H9 (cell line): ENCODE measurements at regions not wholly inside any gene's neighbourhood (a gene's known extent, or its start where the extent isn't known, plus 50 kb on each side); places are given as distances from the start of the nearest gene placed in this dataset.

Experiments used
- DNase-seq: peaks from one replicate; pipeline ENCODE4 v3.0.0-alpha.2; 2017
- H2AFZ ChIP-seq: one replicate; pipeline ENCODE4 v1.6.1; 2013; ENCODE audit warnings: mild to moderate bottlenecking, low read length, control low read depth, moderate library complexity
- H2AK5ac ChIP-seq: 2 replicates; pipeline ENCODE4 v1.6.1; 2013; ENCODE audit warnings: low read length, control low read depth, mixed read lengths; ENCODE audit not compliant: insufficient read length
- H2BK120ac ChIP-seq: one replicate; pipeline ENCODE4 v1.6.1; 2013; ENCODE audit warnings: low read depth, mild to moderate bottlenecking, low read length, control low read depth, inconsistent platforms; ENCODE audit not compliant: poor library complexity, severe bottlenecking
- H2BK12ac ChIP-seq: 2 replicates; pipeline ENCODE4 v1.6.1; 2013; ENCODE audit warnings: low read length, control low read depth, mixed read lengths, low read depth; ENCODE audit not compliant: insufficient read length
- H2BK15ac ChIP-seq: 2 replicates; pipeline ENCODE4 v1.6.1; 2013; ENCODE audit warnings: low read depth, low read length, control low read depth
- H2BK20ac ChIP-seq: one replicate; pipeline ENCODE4 v1.6.1; 2013; ENCODE audit warnings: low read depth, mild to moderate bottlenecking, low read length, control low read depth, inconsistent platforms; ENCODE audit not compliant: poor library complexity, severe bottlenecking
- H2BK5ac ChIP-seq: 2 replicates; pipeline ENCODE4 v1.6.1; 2013; ENCODE audit warnings: low read length, control low read depth, mixed read lengths; ENCODE audit not compliant: insufficient read length
- H3K14ac ChIP-seq: 2 replicates; pipeline ENCODE4 v1.6.1; 2013; ENCODE audit warnings: low read length, control low read depth; ENCODE audit not compliant: insufficient read depth
- H3K18ac ChIP-seq: 2 replicates; pipeline ENCODE4 v1.6.1; 2013; ENCODE audit warnings: low read depth, mild to moderate bottlenecking, mixed read lengths, low read length, control low read depth; ENCODE audit not compliant: insufficient read length
- H3K23ac ChIP-seq: 2 replicates; pipeline ENCODE4 v1.6.1; 2013; ENCODE audit warnings: low read length, control low read depth, mixed read lengths, low read depth; ENCODE audit not compliant: insufficient read length
- H3K23me2 ChIP-seq: 2 replicates; pipeline ENCODE4 v1.6.1; 2013; ENCODE audit warnings: low read depth, mild to moderate bottlenecking, mixed read lengths, low read length, control low read depth; ENCODE audit not compliant: insufficient read length, poor library complexity, severe bottlenecking
- H3K27ac ChIP-seq: 2 replicates; pipeline ENCODE4 v1.5.1; 2013; ENCODE audit warnings: low read length, control low read depth, mixed read lengths, low read depth; ENCODE audit not compliant: insufficient read length
- H3K27me3 ChIP-seq: 2 replicates; pipeline ENCODE4 v1.6.1; 2013; ENCODE audit warnings: low read length, control low read depth, inconsistent platforms; ENCODE audit not compliant: insufficient read depth
- H3K4ac ChIP-seq: 2 replicates; pipeline ENCODE4 v1.6.1; 2013; ENCODE audit warnings: low read depth, mild to moderate bottlenecking, control low read depth, inconsistent platforms, low read length, moderate library complexity
- H3K4me1 ChIP-seq: 2 replicates; pipeline ENCODE4 v1.6.1; 2013; ENCODE audit warnings: low read length, control low read depth, inconsistent platforms; ENCODE audit not compliant: insufficient read depth
- H3K4me2 ChIP-seq: 2 replicates; pipeline ENCODE4 v1.6.1; 2013; ENCODE audit warnings: low read length, control low read depth, mixed read lengths; ENCODE audit not compliant: insufficient read length, insufficient read depth
- H3K56ac ChIP-seq: 2 replicates; pipeline ENCODE4 v1.6.1; 2013; ENCODE audit warnings: low read depth, mild to moderate bottlenecking, mixed read lengths, low read length, control low read depth; ENCODE audit not compliant: insufficient read length
- H3K79me1 ChIP-seq: 2 replicates; pipeline ENCODE4 v1.6.1; 2013; ENCODE audit warnings: low read depth, mild to moderate bottlenecking, moderate library complexity, low read length, control low read depth, inconsistent platforms; ENCODE audit not compliant: insufficient read depth, poor library complexity, severe bottlenecking
- H3K79me2 ChIP-seq: 2 replicates; pipeline ENCODE4 v1.6.1; 2013; ENCODE audit warnings: low read length, control low read depth, inconsistent platforms; ENCODE audit not compliant: insufficient read depth
- H3K9ac ChIP-seq: 2 replicates; pipeline ENCODE4 v1.6.1; 2013; ENCODE audit warnings: low read length, control low read depth, mixed read lengths; ENCODE audit not compliant: insufficient read length; ENCODE audit errors: extremely low read depth
- H3K9me3 ChIP-seq: one replicate; pipeline ENCODE4 v1.6.1; 2013; ENCODE audit warnings: low read depth, low read length, inconsistent platforms; ENCODE audit not compliant: control insufficient read depth
- H3T11ph ChIP-seq: one replicate; pipeline ENCODE4 v1.6.1; 2013; ENCODE audit warnings: mild to moderate bottlenecking, low read length, control low read depth, inconsistent platforms
- H4K20me1 ChIP-seq: one replicate; pipeline ENCODE4 v1.6.1; 2013; ENCODE audit not compliant: control insufficient read depth, insufficient read length, insufficient read depth
- H4K5ac ChIP-seq: 2 replicates; pipeline ENCODE4 v1.6.1; 2013; ENCODE audit warnings: low read depth, mild to moderate bottlenecking, mixed read lengths, low read length, control low read depth; ENCODE audit not compliant: insufficient read length
- H4K8ac ChIP-seq: replicated peaks from 2 replicates; pipeline ENCODE4 v1.6.1; 2013; ENCODE audit warnings: low read length, control low read depth, mixed read lengths, low read depth; ENCODE audit not compliant: insufficient read length
- H4K91ac ChIP-seq: 2 replicates; pipeline ENCODE4 v1.6.1; 2013; ENCODE audit warnings: low read depth, mild to moderate bottlenecking, moderate library complexity, mixed read lengths, low read length, control low read depth; ENCODE audit not compliant: insufficient read length
- H3K27ac Mint-ChIP-seq, 3 experiments: 2 replicates in 2 of 3; 3 replicates in 1 of 3; pipeline ENCODE4 v1.8.0; 2020 to 2021; ENCODE audit warnings: mixed read lengths in 3 of 3, mild to moderate bottlenecking in 1 of 3, moderate library complexity in 1 of 3
- H3K27me3 Mint-ChIP-seq: 2 replicates; pipeline ENCODE4 v1.8.0; 2021; ENCODE audit warnings: low read depth, mild to moderate bottlenecking, moderate library complexity, mixed read lengths
- H3K36me3 Mint-ChIP-seq, 3 experiments: 2 replicates in 2 of 3; 3 replicates in 1 of 3; pipeline ENCODE4 v1.8.0; 2020 to 2021; ENCODE audit warnings: low read depth in 3 of 3, mixed read lengths in 3 of 3; ENCODE audit not compliant: insufficient read depth in 1 of 3
- H3K4me1 Mint-ChIP-seq, 2 experiments: 2 replicates each; pipeline ENCODE4 v1.8.0; 2020; ENCODE audit warnings: mixed read lengths in 2 of 2
- H3K4me3 Mint-ChIP-seq, 2 experiments: 2 replicates in 1 of 2; 3 replicates in 1 of 2; pipeline ENCODE4 v1.8.0; 2020 to 2021; ENCODE audit warnings: mild to moderate bottlenecking in 2 of 2, mixed read lengths in 2 of 2, moderate library complexity in 1 of 2
- H3K9me3 Mint-ChIP-seq, 2 experiments: 2 replicates in 1 of 2; 3 replicates in 1 of 2; pipeline ENCODE4 v1.8.0; 2020; ENCODE audit warnings: mild to moderate bottlenecking in 2 of 2, mixed read lengths in 2 of 2, moderate library complexity in 1 of 2
- CTCF ChIP-seq: fragments of 200-600 bp; sonication (generic); conservative IDR thresholded peaks from 3 replicates; pipeline ENCODE4 v1.8.0; 2021; ENCODE audit warnings: antibody characterized with exemption, mild to moderate bottlenecking
- WGBS: extraction: QIAGEN DNeasy Blood & Tissue Kit; methylation state at CpG from one replicate; pipeline ENCODE4 v1.1.7; 2013; ENCODE audit warnings: missing lambda C conversion rate, low lambda C conversion rate, mixed read lengths; ENCODE audit not compliant: insufficient read length; ENCODE audit errors: extremely low coverage; 5-methylcytosine and 5-hydroxymethylcytosine counted together

DNA sequence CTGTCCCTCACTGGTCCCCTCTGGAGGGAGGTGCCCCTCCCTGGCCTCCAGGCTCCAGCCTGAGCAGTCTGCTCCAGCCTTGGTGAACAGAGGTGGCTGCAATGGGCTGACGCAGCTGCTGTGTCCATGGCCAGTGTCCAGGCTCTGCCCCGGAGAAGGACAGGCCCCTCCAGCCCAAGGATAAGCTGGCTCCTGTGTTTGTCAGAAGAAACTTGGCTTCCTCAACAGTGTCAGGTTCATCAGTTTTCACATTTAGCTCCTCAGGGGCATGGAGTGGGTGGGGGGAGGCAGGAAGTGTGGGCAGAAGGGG is 402.8 kb downstream of the MATN1 start:
- no peak overlapping the region for H3T11ph ChIP-seq
- H3K27me3 ChIP-seq: no peaks in the 10 kb centered on the region
- no peaks in the 10 kb centered on the region for H4K20me1 ChIP-seq
- H3K14ac ChIP-seq: no peak overlapping the region; the same call in 1 of the 2 replicates
- H3K4me1 Mint-ChIP-seq: peaks cover 0 to 14% of the 10 kb centered on the region in 2 experiments; a peak in 2 of 4 replicates
- no peak overlapping the region for H2BK20ac ChIP-seq
- no peaks in the 10 kb centered on the region for H3K79me1 ChIP-seq
- no peak overlapping the region for H3K9ac ChIP-seq
- TF ChIP-seq CTCF: no peak
- H2BK120ac ChIP-seq: no peak overlapping the region
- no peak overlapping the region for H2AFZ ChIP-seq
- DNase-seq: peak; percentile 23
- H3K9me3 Mint-ChIP-seq: peaks cover 2 to 3% of the 10 kb centered on the region in 2 experiments; a peak in 2 of 5 replicates
- H3K4me2 ChIP-seq: no peak overlapping the region
- H3K36me3 Mint-ChIP-seq: peaks cover 0 to 3% (median 0%) of the 10 kb centered on the region in 3 experiments; a peak in 1 of 7 replicates
- no peak overlapping the region for H3K27ac Mint-ChIP-seq
- no peak overlapping the region for H2BK12ac ChIP-seq
- no peak overlapping the region for H3K27ac ChIP-seq
- no peaks in the 10 kb centered on the region for H3K4me1 ChIP-seq
- no CpG with 5 or more reads among the region's 2 CpGs for WGBS
- H3K23me2 ChIP-seq: no peaks in the 10 kb centered on the region
- H3K23ac ChIP-seq: no peak overlapping the region
- peaks cover 1% of the 10 kb centered on the region for H3K27me3 Mint-ChIP-seq
- no peak overlapping the region for H4K91ac ChIP-seq
- no peak overlapping the region for H3K18ac ChIP-seq
- H3K79me2 ChIP-seq: no peaks in the 10 kb centered on the region
- no peak overlapping the region for H2BK5ac ChIP-seq
- no peak overlapping the region for H2BK15ac ChIP-seq
- H2AK5ac ChIP-seq: no peak overlapping the region
- H4K5ac ChIP-seq: no peak overlapping the region
- no peak overlapping the region for H4K8ac ChIP-seq
- no peak overlapping the region for H3K4ac ChIP-seq
- no peaks in the 10 kb centered on the region for H3K9me3 ChIP-seq
- H3K4me3 Mint-ChIP-seq: no peak overlapping the region
- H3K56ac ChIP-seq: no peak overlapping the region
